ENCODE measurements at regions not wholly inside any gene's neighbourhood (a gene's known extent, or its start where the extent isn't known, plus 50 kb on each side); places are given as distances from the start of the nearest gene placed in this dataset.

DNA sequence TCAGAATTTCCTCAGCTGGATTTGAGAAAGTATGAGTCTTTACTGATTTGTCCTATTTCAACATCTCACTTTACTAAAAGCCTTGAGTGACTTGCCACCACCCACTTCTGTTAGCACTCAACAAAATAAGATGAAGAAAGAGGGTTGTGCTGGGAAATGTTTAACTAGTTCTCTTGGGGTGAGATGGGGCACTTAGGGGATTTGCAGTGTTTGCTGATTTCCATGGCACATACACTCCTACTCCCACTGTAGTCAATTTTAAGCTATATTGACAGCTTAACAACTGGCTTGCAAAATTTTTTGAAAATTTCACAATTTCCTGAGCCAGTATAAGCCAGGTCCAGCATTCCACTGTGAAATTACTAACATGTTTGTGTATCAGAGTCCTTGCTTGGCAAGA, 463.1 kb upstream of the ARHGEF26 start:
- TF ChIP-seq, protein P1, sequence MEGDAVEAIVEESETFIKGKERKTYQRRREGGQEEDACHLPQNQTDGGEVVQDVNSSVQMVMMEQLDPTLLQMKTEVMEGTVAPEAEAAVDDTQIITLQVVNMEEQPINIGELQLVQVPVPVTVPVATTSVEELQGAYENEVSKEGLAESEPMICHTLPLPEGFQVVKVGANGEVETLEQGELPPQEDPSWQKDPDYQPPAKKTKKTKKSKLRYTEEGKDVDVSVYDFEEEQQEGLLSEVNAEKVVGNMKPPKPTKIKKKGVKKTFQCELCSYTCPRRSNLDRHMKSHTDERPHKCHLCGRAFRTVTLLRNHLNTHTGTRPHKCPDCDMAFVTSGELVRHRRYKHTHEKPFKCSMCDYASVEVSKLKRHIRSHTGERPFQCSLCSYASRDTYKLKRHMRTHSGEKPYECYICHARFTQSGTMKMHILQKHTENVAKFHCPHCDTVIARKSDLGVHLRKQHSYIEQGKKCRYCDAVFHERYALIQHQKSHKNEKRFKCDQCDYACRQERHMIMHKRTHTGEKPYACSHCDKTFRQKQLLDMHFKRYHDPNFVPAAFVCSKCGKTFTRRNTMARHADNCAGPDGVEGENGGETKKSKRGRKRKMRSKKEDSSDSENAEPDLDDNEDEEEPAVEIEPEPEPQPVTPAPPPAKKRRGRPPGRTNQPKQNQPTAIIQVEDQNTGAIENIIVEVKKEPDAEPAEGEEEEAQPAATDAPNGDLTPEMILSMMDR (IDR thresholded peaks at IDR 0.05) = no peak

GRCh38 chr3:153666991-153667740, 454.0 kb upstream of the ARHGEF26 start:
- TF ChIP-seq, protein P1 (IDR thresholded peaks at IDR 0.05) = no peak

DNA sequence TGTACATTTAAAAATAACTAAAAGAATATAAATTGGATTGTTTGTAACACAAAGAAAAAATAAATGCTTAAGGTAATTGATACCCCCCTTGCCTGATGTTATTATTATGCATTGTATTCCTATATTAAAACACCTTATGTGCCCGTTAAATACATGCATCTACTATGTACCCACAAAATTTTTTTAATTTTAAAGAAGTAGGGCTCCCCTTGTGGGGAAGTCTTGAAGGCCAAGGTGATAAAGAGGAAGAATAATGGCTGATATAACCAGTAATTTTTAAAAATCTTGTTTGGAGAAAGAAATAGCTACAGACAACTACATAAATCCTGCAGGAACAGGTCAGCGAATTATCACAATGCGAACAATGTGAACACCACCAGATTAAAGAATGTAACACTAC, 451.7 kb upstream of the ARHGEF26 start:
- TF ChIP-seq, protein P1 (IDR thresholded peaks at IDR 0.05) = no peak

GRCh38 chr3:153670577-153670976, 450.6 kb upstream of the ARHGEF26 start:
- TF ChIP-seq, protein P1 (IDR thresholded peaks at IDR 0.05) = no peak

DNA sequence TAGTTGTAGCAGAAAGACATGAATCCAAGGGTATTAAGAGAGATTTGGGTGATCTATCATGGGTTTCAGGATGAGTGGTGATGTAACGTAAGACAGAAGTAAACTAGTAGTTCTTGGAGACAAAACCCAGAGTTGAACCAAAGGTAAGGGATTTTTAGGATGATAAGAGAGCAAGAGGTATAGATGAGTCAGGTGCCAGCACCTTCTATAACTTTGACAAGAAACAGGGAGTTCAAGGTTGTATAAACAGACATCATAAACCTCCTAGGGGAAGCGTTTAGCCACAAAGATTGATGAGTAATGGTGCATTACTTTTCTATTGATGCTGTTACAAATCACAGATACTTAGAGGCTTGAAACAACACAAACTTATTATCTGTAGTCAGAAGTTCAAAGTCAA, 447.3 kb upstream of the ARHGEF26 start:
- TF ChIP-seq, protein P1 (IDR thresholded peaks at IDR 0.05) = no peak

DNA sequence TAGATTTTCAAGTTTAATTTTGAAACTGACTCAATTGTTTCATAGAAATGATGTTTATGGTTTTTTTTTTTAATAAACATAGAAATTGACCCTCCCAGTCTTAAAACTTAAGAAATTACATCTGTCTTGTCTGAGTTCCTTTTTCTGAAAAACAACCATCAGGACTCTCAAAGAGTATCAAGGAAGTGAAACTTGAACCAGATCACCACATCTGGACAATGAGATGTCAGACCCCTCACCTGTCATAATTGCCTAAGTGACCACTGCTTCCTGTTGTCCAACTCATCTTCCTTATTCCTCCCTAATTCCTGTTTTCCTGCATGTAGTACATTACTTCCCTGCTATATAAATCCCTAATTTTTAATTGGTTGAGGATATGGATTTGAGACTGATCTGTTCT, 441.5 kb upstream of the ARHGEF26 start:
- TF ChIP-seq, protein P1 (IDR thresholded peaks at IDR 0.05) = no peak

DNA sequence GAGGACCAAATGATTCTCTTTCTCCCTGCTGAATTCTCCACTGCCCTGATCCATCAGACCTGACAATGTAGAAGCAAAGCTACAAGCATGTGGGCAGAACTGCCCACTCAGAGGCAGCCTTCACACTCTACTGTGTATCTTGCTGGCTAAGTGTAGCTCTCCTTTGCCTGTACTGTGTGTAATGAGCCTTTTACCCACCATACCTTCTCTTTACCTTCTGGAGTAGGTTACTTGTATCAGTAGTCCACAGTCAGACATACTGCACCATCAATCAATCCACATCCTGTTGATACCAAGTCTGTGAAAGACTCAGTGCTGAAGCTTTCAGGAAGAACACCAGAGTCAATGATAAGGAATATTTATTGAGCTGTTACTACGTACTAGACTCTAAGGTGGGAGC, 440.7 kb upstream of the ARHGEF26 start:
- TF ChIP-seq, protein P1 (IDR thresholded peaks at IDR 0.05) = no peak

DNA sequence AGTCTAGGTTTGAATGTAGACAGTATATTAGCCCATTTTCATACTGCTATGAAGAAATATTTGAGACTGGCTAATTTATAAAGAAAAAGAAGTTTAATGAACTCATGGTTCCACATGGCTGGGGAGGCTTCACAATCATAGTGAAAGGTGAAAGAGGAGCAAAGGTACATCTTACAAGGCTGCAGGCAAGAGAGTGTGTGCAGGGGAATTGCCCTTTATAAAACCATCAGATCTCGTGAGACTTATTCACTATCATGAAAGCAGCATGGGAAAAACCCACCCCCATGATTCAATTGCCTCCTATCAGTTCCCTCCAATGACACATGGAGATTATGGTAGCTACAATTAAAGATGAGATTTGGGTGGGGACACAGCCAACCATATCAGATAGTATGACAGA, 440.1 kb upstream of the ARHGEF26 start:
- TF ChIP-seq, protein P1 (IDR thresholded peaks at IDR 0.05) = no peak

Measured in LNCAP (cell line).